Endothelial cell of umbilical vein (primary cell): ENCODE measurements at regions not wholly inside any gene's neighbourhood (a gene's known extent, or its start where the extent isn't known, plus 50 kb on each side); places are given as distances from the start of the nearest gene placed in this dataset.

Source experiments
- BruUV-seq: library from RNA; stranded (reverse); fragments of 400-500 nt; replicated peaks from 2 replicates; lab custom pipeline; 2021; lab: Mats Ljungman, UMichigan
- CTCF ChIA-PET: fragments of 300-600, 350-600 bp; sonication (Branson Sonifier 250); formaldehyde crosslinking; loops from one replicate; lab custom pipeline; 2021; ENCODE audit warnings: antibody characterized with exemption, inconsistent platforms; lab: Charles Lee
- POLR2A ChIA-PET: fragments of 300-600, 350-600 bp; sonication (Branson Sonifier 250); formaldehyde crosslinking; loops from one replicate; lab custom pipeline; 2021; ENCODE audit warnings: antibody characterized with exemption, inconsistent platforms; lab: Charles Lee
- DNase-seq: peaks from one replicate; pipeline ENCODE4 v3.0.0-alpha.2; 2011; ENCODE audit warnings: low read depth, low spot score
- FAIRE-seq: peaks from 2 replicates; lab custom pipeline; 2011; peaks lifted over from hg19 to GRCh38; lab: Jason Lieb, UNC
- H2AFZ ChIP-seq: 2 replicates; pipeline ENCODE4 v1.6.0; 2012; ENCODE audit warnings: low read depth, low read length, control low read depth, inconsistent platforms
- H3K27ac ChIP-seq: 2 replicates; pipeline ENCODE4 v1.5.1; 2011; ENCODE audit warnings: low read depth, mild to moderate bottlenecking, control low read depth, low read length, moderate library complexity; ENCODE audit not compliant: insufficient read depth
- H3K27me3 ChIP-seq, 2 experiments: 2 replicates each; pipeline versions ENCODE4 v1.6.0 to v1.6.1; 2011; ENCODE audit warnings: low read length in 2 of 2, mixed read lengths in 1 of 2; ENCODE audit not compliant: control insufficient read depth in 2 of 2, insufficient read depth in 2 of 2
- H3K36me3 ChIP-seq, 2 experiments: 2 replicates in 1 of 2; 3 replicates in 1 of 2; pipeline ENCODE4 v1.5.1; 2011; ENCODE audit warnings: low read length in 2 of 2, mild to moderate bottlenecking in 1 of 2, moderate library complexity in 1 of 2; ENCODE audit not compliant: control insufficient read depth in 2 of 2, insufficient read depth in 2 of 2; ENCODE audit errors: extremely low read depth in 1 of 2
- H3K4me1 ChIP-seq: 3 replicates; pipeline ENCODE4 v1.5.1; 2011; ENCODE audit warnings: mild to moderate bottlenecking, low read length; ENCODE audit not compliant: control insufficient read depth, insufficient read depth; ENCODE audit errors: extremely low read depth
- H3K4me2 ChIP-seq: 2 replicates; pipeline ENCODE4 v1.6.1; 2011; ENCODE audit warnings: low read length, control low read depth, mixed read lengths; ENCODE audit not compliant: insufficient read depth
- H3K4me3 ChIP-seq, 3 experiments: fragments of 200-600 bp in 1 of 3; sonication (generic), shearing (Covaris generic) in 1 of 3; replicated peaks in 1 of 3; 2 replicates each; pipeline ENCODE4 v1.5.1; 2011 to 2016; ENCODE audit warnings: control low read depth in 3 of 3, low read length in 3 of 3, mild to moderate bottlenecking in 2 of 3, inconsistent platforms in 1 of 3, low read depth in 1 of 3, moderate library complexity in 1 of 3; ENCODE audit not compliant: insufficient read depth in 1 of 3
- H3K79me2 ChIP-seq: 2 replicates; pipeline ENCODE4 v1.6.0; 2012; ENCODE audit warnings: low read length, inconsistent platforms; ENCODE audit not compliant: control insufficient read depth, insufficient read depth
- H3K9ac ChIP-seq: replicated peaks from 2 replicates; pipeline ENCODE3; 2011; ENCODE audit warnings: low read length, control low read depth; ENCODE audit not compliant: insufficient read depth; ENCODE audit errors: extremely low read depth
- H3K9me1 ChIP-seq: replicated peaks from 3 replicates; pipeline ENCODE4 v1.6.0; 2011; ENCODE audit warnings: mild to moderate bottlenecking, low read length; ENCODE audit not compliant: control insufficient read depth, insufficient read depth; ENCODE audit errors: extremely low read depth
- H3K9me3 ChIP-seq: replicated peaks from 2 replicates; pipeline ENCODE4 v1.5.1; 2012; ENCODE audit warnings: low read length, inconsistent platforms; ENCODE audit not compliant: control insufficient read depth, insufficient read depth
- H4K20me1 ChIP-seq: replicated peaks from 2 replicates; pipeline ENCODE3; 2011; ENCODE audit warnings: mild to moderate bottlenecking, low read length; ENCODE audit not compliant: control insufficient read depth, insufficient read depth; ENCODE audit errors: extremely low read depth
- EZH2 ChIP-seq: IDR thresholded peaks from 2 replicates; pipeline ENCODE4 v1.6.1; 2012; ENCODE audit warnings: borderline replicate concordance, low read depth, mild to moderate bottlenecking, moderate library complexity, low read length, inconsistent platforms; ENCODE audit not compliant: severe bottlenecking
- FOS ChIP-seq: IDR thresholded peaks from 2 replicates; pipeline ENCODE4 v1.6.1; 2011; ENCODE audit warnings: mild to moderate bottlenecking, low read length, moderate library complexity, borderline replicate concordance; ENCODE audit not compliant: insufficient read depth
- GATA2 ChIP-seq: IDR thresholded peaks from 2 replicates; pipeline ENCODE4 v1.7.0; 2011; ENCODE audit warnings: low read depth, mild to moderate bottlenecking, moderate library complexity, mixed read lengths, low read length; ENCODE audit not compliant: insufficient read length, insufficient read depth
- JUN ChIP-seq: IDR thresholded peaks from 2 replicates; pipeline ENCODE4 v1.6.1; 2011; ENCODE audit warnings: borderline replicate concordance, low read depth; ENCODE audit not compliant: insufficient read length, insufficient read depth
- MYC ChIP-seq: IDR thresholded peaks from one replicate; pipeline ENCODE4 v1.6.1; 2011; ENCODE audit warnings: mild to moderate bottlenecking, low read depth, low read length
- POLR2A ChIP-seq: IDR thresholded peaks from 2 replicates; pipeline ENCODE4 v1.6.1; 2012; ENCODE audit warnings: low read depth, mild to moderate bottlenecking, control low read depth, low read length
- POLR2AphosphoS5 ChIP-seq: IDR thresholded peaks from 2 replicates; pipeline ENCODE4 v1.6.1; 2012; ENCODE audit warnings: low read depth, mild to moderate bottlenecking, control low read depth, low read length, moderate library complexity; ENCODE audit not compliant: insufficient read depth
- dilution Hi-C: fragments of 300-500 bp; cut with MboI; formaldehyde crosslinking; loops from one replicate; pipeline ENCODE4 v1.15.0; 2019; ENCODE audit warnings: low sequenced_read_pairs; ENCODE audit not compliant: extremely low pct_ligation_motif_present
- intact Hi-C: fragments of 100-400 bp; cut with micrococcal nuclease; formaldehyde crosslinking; loops from one replicate; pipeline ENCODE4 v1.10.0; 2022
- TF ChIP-seq, protein P1 (sequence below), 2 donors: IDR thresholded peaks; 1 replicate in 1 of 2; 2 replicates in 1 of 2; pipeline ENCODE4 v1.5.1; 2011; ENCODE audit warnings: low read length in 2 of 2, mild to moderate bottlenecking in 2 of 2, moderate library complexity in 2 of 2, control low read depth in 1 of 2, inconsistent platforms in 1 of 2, low read depth in 1 of 2; ENCODE audit not compliant: insufficient read depth in 1 of 2; ENCODE audit errors: extremely low read depth in 1 of 2
- TF ChIP-seq, protein P2 (sequence below): IDR thresholded peaks from 2 replicates; pipeline ENCODE4 v1.6.1; 2011; ENCODE audit not compliant: insufficient read depth, insufficient read length

DNA sequence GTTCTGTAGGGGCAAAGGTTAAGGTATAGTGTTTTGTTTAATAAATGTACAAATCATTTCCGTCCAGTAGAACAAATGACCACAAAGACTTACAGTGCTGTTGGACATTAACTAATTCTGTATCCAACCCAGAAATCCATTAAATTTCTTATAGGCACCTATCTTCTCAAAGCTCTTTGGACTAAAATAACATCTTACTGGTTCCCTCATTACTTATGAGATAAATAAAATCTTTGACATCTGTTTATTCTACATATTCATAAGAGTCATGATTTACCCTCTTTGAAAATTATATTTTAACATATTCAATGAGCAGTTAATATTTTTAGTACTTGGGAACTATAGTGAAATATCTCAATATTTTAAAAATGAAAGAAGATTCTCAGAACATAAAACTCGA lies 102.7 kb upstream of the G2E3 start:
- Histone ChIP-seq H3K4me1 (no peaks in the 10 kb centered on the region), H3K79me2 (no peaks in the 10 kb centered on the region), H3K9me1 (no peaks in the 10 kb centered on the region), H3K27ac (no peak overlapping the region), H3K4me3 (no peak overlapping the region), H2AFZ (no peak overlapping the region), H3K9ac (no peak overlapping the region), H4K20me1 (no peaks in the 10 kb centered on the region), H3K36me3 (no peaks in the 10 kb centered on the region), H3K27me3 (no peaks in the 10 kb centered on the region), H3K4me2 (no peak overlapping the region), H3K9me3 (no peaks in the 10 kb centered on the region)
- TF ChIP-seq, protein P1, sequence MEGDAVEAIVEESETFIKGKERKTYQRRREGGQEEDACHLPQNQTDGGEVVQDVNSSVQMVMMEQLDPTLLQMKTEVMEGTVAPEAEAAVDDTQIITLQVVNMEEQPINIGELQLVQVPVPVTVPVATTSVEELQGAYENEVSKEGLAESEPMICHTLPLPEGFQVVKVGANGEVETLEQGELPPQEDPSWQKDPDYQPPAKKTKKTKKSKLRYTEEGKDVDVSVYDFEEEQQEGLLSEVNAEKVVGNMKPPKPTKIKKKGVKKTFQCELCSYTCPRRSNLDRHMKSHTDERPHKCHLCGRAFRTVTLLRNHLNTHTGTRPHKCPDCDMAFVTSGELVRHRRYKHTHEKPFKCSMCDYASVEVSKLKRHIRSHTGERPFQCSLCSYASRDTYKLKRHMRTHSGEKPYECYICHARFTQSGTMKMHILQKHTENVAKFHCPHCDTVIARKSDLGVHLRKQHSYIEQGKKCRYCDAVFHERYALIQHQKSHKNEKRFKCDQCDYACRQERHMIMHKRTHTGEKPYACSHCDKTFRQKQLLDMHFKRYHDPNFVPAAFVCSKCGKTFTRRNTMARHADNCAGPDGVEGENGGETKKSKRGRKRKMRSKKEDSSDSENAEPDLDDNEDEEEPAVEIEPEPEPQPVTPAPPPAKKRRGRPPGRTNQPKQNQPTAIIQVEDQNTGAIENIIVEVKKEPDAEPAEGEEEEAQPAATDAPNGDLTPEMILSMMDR (IDR thresholded peaks at IDR 0.05; ENCODE audit: extremely low read depth in 1 of 2, insufficient read depth in 1 of 2, low read depth in 1 of 2, low read length in 2 of 2), result no peak
- no peak for TF ChIP-seq POLR2AphosphoS5
- TF ChIP-seq FOS, result no peak
- TF ChIP-seq JUN, result no peak
- TF ChIP-seq POLR2A, result no peak
- no peak for TF ChIP-seq EZH2
- TF ChIP-seq GATA2, result no peak
- TF ChIP-seq, protein P2, sequence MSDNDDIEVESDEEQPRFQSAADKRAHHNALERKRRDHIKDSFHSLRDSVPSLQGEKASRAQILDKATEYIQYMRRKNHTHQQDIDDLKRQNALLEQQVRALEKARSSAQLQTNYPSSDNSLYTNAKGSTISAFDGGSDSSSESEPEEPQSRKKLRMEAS, result no peak
- TF ChIP-seq MYC, result no peak
- DNase-seq (no peak), FAIRE-seq (no peak)
- dilution Hi-C loops, result no loop called here
- POLR2A ChIA-PET, result no interaction called here
- CTCF ChIA-PET, result no interaction called here
- BruUV-seq, result no TSS peak
- intact Hi-C loops, result no loop called here
